ENCODE measurements at regions not wholly inside any gene's neighbourhood (a gene's known extent, or its start where the extent isn't known, plus 50 kb on each side); places are given as distances from the start of the nearest gene placed in this dataset.

DNA sequence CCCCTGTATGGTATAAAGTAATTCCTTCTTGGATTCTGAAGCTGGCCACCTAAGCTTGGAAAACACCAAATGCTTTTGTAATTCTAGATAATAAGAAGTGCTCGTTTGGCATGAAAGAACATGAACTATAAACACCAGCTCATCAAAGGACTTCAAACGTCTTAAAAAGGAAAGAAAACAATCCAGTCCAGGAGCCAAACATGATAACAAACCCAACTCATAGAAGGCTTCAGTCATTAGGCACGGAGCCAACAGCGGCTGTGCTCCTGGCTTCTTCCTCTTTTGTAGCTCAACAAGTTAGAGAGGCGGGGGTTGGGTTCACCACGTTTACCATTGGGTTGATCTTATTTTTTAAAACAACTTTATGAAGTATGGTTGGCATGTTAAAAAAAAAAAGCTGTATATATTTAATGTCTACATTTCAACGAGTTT lies 56.4 kb upstream of the ECHDC3 start:
- TF ChIP-seq POLR2A (IDR thresholded peaks at IDR 0.05; ENCODE audit: low read depth, low read length) (no peak), TAF1 (IDR thresholded peaks at IDR 0.05; ENCODE audit: borderline replicate concordance, low read depth, low read length) (no peak), POLR2AphosphoS5 (IDR thresholded peaks at IDR 0.05; ENCODE audit: low read depth, low read length) (no peak)
